HCT116 (cell line): ENCODE measurements at regions not wholly inside any gene's neighbourhood (a gene's known extent, or its start where the extent isn't known, plus 50 kb on each side); places are given as distances from the start of the nearest gene placed in this dataset.

ENCODE experiments used
- ATAC-seq: fragments of 200-7000 bp; cut with Tn5 transposase; 2 replicates; pipeline ENCODE4 v1.9.1; 2020; ENCODE audit warnings: mild to moderate bottlenecking, moderate library complexity
- BruUV-seq: library from RNA; stranded (reverse); fragments of 400-500 nt; replicated peaks from 2 replicates; lab custom pipeline; 2021; lab: Mats Ljungman, UMichigan
- CTCF ChIA-PET: fragments of 300-600 bp; sonication (Branson Sonifier 250); formaldehyde crosslinking; loops from one replicate; lab custom pipeline; 2021; ENCODE audit warnings: antibody characterized with exemption; lab: Charles Lee
- POLR2A ChIA-PET: fragments of 300-600, 350-600 bp; sonication (Branson Sonifier 250); formaldehyde crosslinking; loops from one replicate; lab custom pipeline; 2021; ENCODE audit warnings: antibody characterized with exemption; lab: Charles Lee
- RAD21 ChIA-PET, 2 experiments: fragments of 300-600 bp; sonication (Branson Sonifier 250); formaldehyde crosslinking; loops; one replicate each; lab custom pipeline; 2023; ENCODE audit warnings: low total read pairs in 2 of 2; ENCODE audit not compliant: uncharacterized antibody in 2 of 2, unreplicated experiment in 2 of 2, low non-redundant PET in 1 of 2; lab: Charles Lee
- DNase-seq: peaks from one replicate; pipeline ENCODE4 v3.0.0-alpha.2; 2010; ENCODE audit warnings: low read depth, low spot score
- H2AFZ ChIP-seq: fragments of 200-600 bp; shearing (Covaris generic), sonication (generic); 2 replicates; pipeline ENCODE4 v1.6.1; 2017; ENCODE audit warnings: low read depth, mixed run types, mixed read lengths, antibody characterized with exemption, low read length; ENCODE audit not compliant: poor library complexity, severe bottlenecking
- H3K27ac ChIP-seq: 2 replicates; pipeline ENCODE4 v1.5.1; 2012; ENCODE audit warnings: low read depth, low read length
- H3K27me3 ChIP-seq: fragments of 200-600 bp; sonication (generic); 2 replicates; pipeline ENCODE4 v1.6.1; 2016; ENCODE audit warnings: mixed run types, low read length, mixed read lengths; ENCODE audit not compliant: insufficient read depth
- H3K36me3 ChIP-seq, 2 experiments: fragments of 200-500 bp in 1 of 2; fragments of 200-600 bp in 1 of 2; sonication (Bioruptor generic) in 1 of 2; sonication (generic) in 1 of 2; 2 replicates each; pipeline versions ENCODE4 v1.5.1 to v1.6.1; 2014 to 2016; ENCODE audit warnings: low read length in 2 of 2, inconsistent platforms in 1 of 2, mixed read lengths in 1 of 2, mixed run types in 1 of 2; ENCODE audit not compliant: insufficient read depth in 2 of 2, control insufficient read depth in 1 of 2
- H3K4me1 ChIP-seq, 2 experiments: fragments of 200-600 bp in 1 of 2; sonication (generic) in 1 of 2; 2 replicates each; pipeline versions ENCODE4 v1.5.1 to v1.6.1; 2012 to 2017; ENCODE audit warnings: low read length in 2 of 2, inconsistent platforms in 1 of 2, mild to moderate bottlenecking in 1 of 2, mixed read lengths in 1 of 2, mixed run types in 1 of 2, moderate library complexity in 1 of 2; ENCODE audit not compliant: insufficient read depth in 2 of 2, control insufficient read depth in 1 of 2
- H3K4me2 ChIP-seq: fragments of 200-600 bp; sonication (generic); 2 replicates; pipeline ENCODE4 v1.6.1; 2017; ENCODE audit warnings: mixed run types, low read length, mixed read lengths
- H3K4me3 ChIP-seq, 2 experiments: fragments of 200-600 bp in 1 of 2; sonication (generic) in 1 of 2; replicated peaks in 1 of 2; 2 replicates each; pipeline ENCODE4 v1.5.1; 2011 to 2016; ENCODE audit warnings: low read length in 2 of 2, control low read depth in 1 of 2, low read depth in 1 of 2, mild to moderate bottlenecking in 1 of 2, mixed read lengths in 1 of 2, mixed run types in 1 of 2
- H3K79me2 ChIP-seq: fragments of 200-600 bp; sonication (generic); 2 replicates; pipeline ENCODE4 v1.6.1; 2017; ENCODE audit warnings: mild to moderate bottlenecking, mixed run types, low read length, moderate library complexity, mixed read lengths; ENCODE audit not compliant: insufficient read depth
- H3K9ac ChIP-seq: fragments of 200-600 bp; sonication (generic); 2 replicates; pipeline ENCODE4 v1.6.1; 2016; ENCODE audit warnings: low read length, mixed read lengths
- H3K9me2 ChIP-seq: fragments of 200-600 bp; sonication (generic), shearing (Covaris generic); 2 replicates; pipeline ENCODE4 v1.6.1; 2017; ENCODE audit warnings: mixed run types, mild to moderate bottlenecking, moderate library complexity; ENCODE audit not compliant: insufficient read depth
- H3K9me3 ChIP-seq, 2 experiments: fragments of 200-500 bp in 1 of 2; fragments of 200-600 bp in 1 of 2; sonication (Bioruptor generic) in 1 of 2; sonication (generic) in 1 of 2; 2 replicates each; pipeline ENCODE4 v1.6.1; 2014 to 2017; ENCODE audit warnings: low read length in 2 of 2, mixed read lengths in 2 of 2, inconsistent platforms in 1 of 2, low read depth in 1 of 2, mild to moderate bottlenecking in 1 of 2, mixed run types in 1 of 2, moderate library complexity in 1 of 2; ENCODE audit not compliant: control insufficient read depth in 1 of 2, insufficient read depth in 1 of 2
- H4K20me1 ChIP-seq: fragments of 200-600 bp; sonication (generic), shearing (Covaris generic); 2 replicates; pipeline ENCODE4 v1.6.1; 2017; ENCODE audit warnings: mixed run types, mild to moderate bottlenecking, moderate library complexity; ENCODE audit not compliant: insufficient read depth
- CBX3 ChIP-seq: IDR thresholded peaks from 2 replicates; pipeline ENCODE4 v1.6.1; 2012; ENCODE audit warnings: low read depth
- EZH2 ChIP-seq: fragments of 200-600 bp; sonication (generic); IDR thresholded peaks from 2 replicates; pipeline ENCODE4 v1.6.1; 2017; ENCODE audit warnings: antibody characterized with exemption, mixed run types
- FOSL1 ChIP-seq: IDR thresholded peaks from 2 replicates; pipeline ENCODE4 v1.6.1; 2012; ENCODE audit warnings: low read depth
- JUND ChIP-seq: IDR thresholded peaks from 2 replicates; pipeline ENCODE4 v1.6.1; 2012
- MAX ChIP-seq: IDR thresholded peaks from 2 replicates; pipeline ENCODE4 v1.6.1; 2012
- POLR2A ChIP-seq: IDR thresholded peaks from 2 replicates; pipeline ENCODE4 v1.7.0; 2011; ENCODE audit warnings: borderline replicate concordance; ENCODE audit not compliant: insufficient read depth, insufficient read length; ENCODE audit errors: extremely low read depth
- POLR2AphosphoS5 ChIP-seq: IDR thresholded peaks from 2 replicates; pipeline ENCODE4 v1.6.1; 2011; ENCODE audit warnings: mild to moderate bottlenecking, low read depth, low read length, moderate library complexity
- RAD21 ChIP-seq: IDR thresholded peaks from 2 replicates; pipeline ENCODE4 v1.6.1; 2012; ENCODE audit warnings: low read depth, mild to moderate bottlenecking
- TCF7L2 ChIP-seq: IDR thresholded peaks from 2 replicates; pipeline ENCODE4 v1.7.0; 2011; ENCODE audit warnings: borderline replicate concordance, inconsistent platforms; ENCODE audit not compliant: insufficient read depth, insufficient read length; ENCODE audit errors: extremely low read depth
- ZBTB33 ChIP-seq: IDR thresholded peaks from 2 replicates; pipeline ENCODE4 v1.6.1; 2011; ENCODE audit warnings: mild to moderate bottlenecking, low read length, moderate library complexity; ENCODE audit not compliant: insufficient replicate concordance; ENCODE audit errors: extremely low read depth
- ZFX ChIP-seq: fragments of 450-650 bp; IDR thresholded peaks from 2 replicates; pipeline ENCODE4 v1.6.1; 2017
- intact Hi-C: fragments of 100-400 bp; cut with micrococcal nuclease; formaldehyde crosslinking; loops from 2 replicates; pipeline ENCODE4 v1.10.0; 2022
- TF ChIP-seq, protein P1 (sequence below): IDR thresholded peaks from 2 replicates; pipeline ENCODE4 v1.6.1; 2012

DNA sequence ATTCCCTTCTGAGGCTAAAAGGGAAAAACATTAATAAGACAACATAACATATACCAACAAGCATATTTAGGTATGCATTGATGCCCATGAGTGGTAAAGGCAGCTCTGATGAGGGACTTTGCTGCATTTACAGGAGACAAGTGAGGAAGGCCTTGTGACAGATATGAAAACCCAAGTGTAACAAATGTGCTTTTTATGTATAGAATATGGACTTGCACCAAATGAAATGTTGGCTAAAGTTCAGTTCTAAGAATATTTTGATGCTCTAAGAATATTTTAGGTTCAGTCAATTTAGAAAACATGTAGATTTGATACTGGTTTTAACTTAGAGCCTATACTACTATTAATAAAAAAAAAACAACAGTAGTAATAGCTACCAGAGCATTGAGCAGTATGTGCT is 424.7 kb downstream of the LMO4 start:
- H3K9ac ChIP-seq: no peak overlapping the region
- CTCF ChIA-PET: no interaction called here
- TF ChIP-seq TCF7L2 (no peak), POLR2AphosphoS5 (no peak), MAX (no peak), ZFX (no peak), RAD21 (no peak), EZH2 (no peak), FOSL1 (no peak), POLR2A (no peak), JUND (no peak)
- TF ChIP-seq, protein P1, sequence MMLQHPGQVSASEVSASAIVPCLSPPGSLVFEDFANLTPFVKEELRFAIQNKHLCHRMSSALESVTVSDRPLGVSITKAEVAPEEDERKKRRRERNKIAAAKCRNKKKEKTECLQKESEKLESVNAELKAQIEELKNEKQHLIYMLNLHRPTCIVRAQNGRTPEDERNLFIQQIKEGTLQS: no peak
- TF ChIP-seq, all 23 proteins: peak for 0
- ChIA-PET POLR2A (no interaction called here), RAD21 (no interaction called here)
- ATAC-seq (no peak), DNase-seq (no peak)
- no peaks in the 10 kb centered on the region for H3K9me2 ChIP-seq
- H4K20me1 ChIP-seq: no peaks in the 10 kb centered on the region
- no TSS peak for BruUV-seq
- no peaks in the 10 kb centered on the region for H3K27me3 ChIP-seq
- H3K79me2 ChIP-seq: no peaks in the 10 kb centered on the region
- H3K4me3 ChIP-seq: no peak overlapping the region
- H3K4me1 ChIP-seq: no peaks in the 10 kb centered on the region
- no peaks in the 10 kb centered on the region for H3K36me3 ChIP-seq
- intact Hi-C loops: no loop called here
- no peak overlapping the region for H3K27ac ChIP-seq
- H3K4me2 ChIP-seq: no peak overlapping the region
- H2AFZ ChIP-seq: no peak overlapping the region
- no peaks in the 10 kb centered on the region for H3K9me3 ChIP-seq

DNA sequence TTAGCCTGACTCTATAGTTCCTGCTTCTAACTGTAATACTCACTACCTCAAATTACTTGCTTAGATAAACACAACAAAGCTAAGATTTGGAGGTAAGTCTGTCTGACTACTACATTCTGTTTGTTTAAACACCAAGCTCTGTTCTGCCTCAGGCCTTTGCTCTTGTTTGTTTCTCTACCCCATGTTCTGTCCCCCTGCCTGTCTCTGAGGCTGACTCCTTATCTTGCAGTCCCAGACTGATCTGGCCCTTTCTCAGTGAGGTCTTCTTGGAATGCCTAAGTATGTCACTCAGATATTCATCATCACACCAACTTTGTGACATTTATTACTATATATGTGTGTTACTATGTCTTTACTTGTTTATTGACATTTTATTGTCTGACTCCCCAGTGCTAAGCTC is 425.5 kb downstream of the LMO4 start:
- intact Hi-C loops: no loop called here
- Histone ChIP-seq H2AFZ (no peak overlapping the region), H3K4me2 (no peak overlapping the region), H3K79me2 (no peaks in the 10 kb centered on the region), H3K36me3 (no peaks in the 10 kb centered on the region), H3K9me2 (no peaks in the 10 kb centered on the region), H3K4me3 (no peak overlapping the region), H3K27ac (no peak overlapping the region), H3K9me3 (no peaks in the 10 kb centered on the region), H3K27me3 (no peaks in the 10 kb centered on the region), H4K20me1 (no peaks in the 10 kb centered on the region), H3K4me1 (no peaks in the 10 kb centered on the region), H3K9ac (no peak overlapping the region)
- no peak for DNase-seq
- RAD21 ChIA-PET: no interaction called here
- no TSS peak for BruUV-seq
- CTCF ChIA-PET: no interaction called here
- TF ChIP-seq RAD21 (no peak), ZBTB33 (no peak), CBX3 (no peak), JUND (no peak)
- ATAC-seq: no peak
- POLR2A ChIA-PET: no interaction called here
